Stimulated activated CD8-positive, alpha-beta memory T cell treated with anti-CD3 and anti-CD28 coated beads, Interleukin-15, amount 100 ng/mL, for 48 hours (primary cell): ENCODE measurements at regions not wholly inside any gene's neighbourhood (a gene's known extent, or its start where the extent isn't known, plus 50 kb on each side); places are given as distances from the start of the nearest gene placed in this dataset.

ENCODE experiments used
- DNase-seq, 2 donors: peaks; one replicate each; pipeline ENCODE4 v3.0.0-alpha.2; 2020; ENCODE audit warnings: low read depth in 2 of 2

- DNase-seq = no peak
Observed at GRCh38 chr11:134745456-134745855, 333.4 kb upstream of the B3GAT1 start.

- DNase-seq = no peak
Observed at GRCh38 chr11:134743820-134744195, 331.8 kb upstream of the B3GAT1 start.

- DNase-seq = no peak
Observed at GRCh38 chr11:134742956-134743819, 331.1 kb upstream of the B3GAT1 start.

GRCh38 chr11:134742224-134742612 lies 330.2 kb upstream of the B3GAT1 start:
- DNase-seq = no peak

GRCh38 chr11:134741453-134742223 lies 329.6 kb upstream of the B3GAT1 start:
- no peak for DNase-seq

GRCh38 chr11:134740590-134741261 lies 328.7 kb upstream of the B3GAT1 start:
- no peak for DNase-seq

GRCh38 chr11:134739136-134739535 lies 327.1 kb upstream of the B3GAT1 start:
- DNase-seq = no peak

GRCh38 chr11:134738581-134738980 lies 326.5 kb upstream of the B3GAT1 start:
- DNase-seq = no peak

- DNase-seq = no peak
Observed at GRCh38 chr11:134737563-134738510, 325.8 kb upstream of the B3GAT1 start.

GRCh38 chr11:134736251-134736947 lies 324.4 kb upstream of the B3GAT1 start:
- DNase-seq = no peak

GRCh38 chr11:134734894-134735293 lies 322.9 kb upstream of the B3GAT1 start:
- DNase-seq = no peak

- DNase-seq = no peak
Observed at GRCh38 chr11:134734141-134734845, 322.3 kb upstream of the B3GAT1 start.

GRCh38 chr11:134733646-134734045 lies 321.6 kb upstream of the B3GAT1 start:
- DNase-seq = no peak

- DNase-seq = no peak
Observed at GRCh38 chr11:134731213-134731961, 319.3 kb upstream of the B3GAT1 start.

GRCh38 chr11:134730561-134731212 lies 318.6 kb upstream of the B3GAT1 start:
- DNase-seq = no peak

GRCh38 chr11:134730101-134730500 lies 318.1 kb upstream of the B3GAT1 start:
- no peak for DNase-seq

- no peak for DNase-seq
Observed at GRCh38 chr11:134728186-134728585, 316.1 kb upstream of the B3GAT1 start.

- no peak for DNase-seq
Observed at GRCh38 chr11:134727636-134728035, 315.6 kb upstream of the B3GAT1 start.

- no peak for DNase-seq
Observed at GRCh38 chr11:134727204-134727603, 315.2 kb upstream of the B3GAT1 start.
